Fibroblast of skin of left biceps (primary cell): ENCODE measurements at regions not wholly inside any gene's neighbourhood (a gene's known extent, or its start where the extent isn't known, plus 50 kb on each side); places are given as distances from the start of the nearest gene placed in this dataset.
"Not testable (repeated sequence)": the region's sequence is repeated elsewhere in the genome, so short reads cannot be mapped to it uniquely, and the experiment has no call there.

ENCODE experiments used
- DNase-seq, 2 experiments: peaks; one replicate each; pipeline ENCODE4 v3.0.0-alpha.2; 2013; ENCODE audit warnings: low read depth in 2 of 2

DNA sequence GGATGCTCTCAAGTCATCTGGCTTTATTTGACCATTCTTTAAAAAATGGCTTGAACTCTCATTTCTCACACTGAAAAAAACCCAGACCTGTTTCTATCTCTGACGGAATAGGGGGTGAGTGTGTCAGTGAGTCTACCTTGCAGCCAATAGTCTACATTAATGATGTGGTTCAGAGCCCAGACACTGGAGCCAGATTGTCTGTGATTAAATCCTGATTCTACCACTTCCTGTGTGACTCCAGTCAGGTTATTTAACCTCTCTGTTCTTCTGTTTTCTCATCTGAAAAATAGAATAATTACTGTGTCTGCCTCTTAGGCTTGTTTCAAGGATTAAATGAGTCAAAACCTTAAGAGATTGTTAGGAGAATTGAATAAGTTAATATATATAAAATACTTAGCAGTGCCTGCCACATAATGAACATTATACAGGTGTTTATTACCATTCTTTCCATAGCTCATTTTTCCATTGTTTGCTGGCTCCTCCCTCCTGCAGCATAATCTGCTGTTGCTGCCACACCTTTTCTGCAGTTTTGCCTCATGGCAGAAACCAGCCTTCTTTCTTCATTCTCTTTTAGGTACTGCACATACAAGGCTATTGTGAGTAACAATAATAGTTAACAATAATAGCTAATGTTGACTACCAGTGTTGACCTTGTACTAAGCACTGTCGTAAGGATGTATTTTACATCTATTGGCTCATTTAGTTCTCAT is 157.6 kb upstream of the IVNS1ABP start:
- no peak for DNase-seq

DNA sequence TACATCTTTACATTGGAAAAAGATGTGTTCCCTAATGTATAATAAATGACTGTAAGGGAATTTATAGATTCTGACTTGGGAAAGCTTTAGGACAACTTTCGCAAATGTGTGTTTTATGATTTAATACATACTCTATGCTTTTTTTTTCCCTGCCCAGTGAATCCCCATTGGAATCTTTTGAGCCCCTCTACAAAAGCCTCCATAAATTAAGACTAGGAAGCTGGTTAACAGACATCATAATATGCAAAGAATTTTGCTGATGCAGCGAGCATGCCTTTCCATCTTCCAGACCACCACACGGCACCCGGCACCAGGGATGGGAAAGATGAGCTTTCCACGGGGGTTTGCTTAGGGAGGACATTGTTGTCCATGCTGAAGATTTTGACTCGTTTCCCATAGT is 156.1 kb upstream of the IVNS1ABP start:
- peak; percentile 26 to 29 for DNase-seq

DNA sequence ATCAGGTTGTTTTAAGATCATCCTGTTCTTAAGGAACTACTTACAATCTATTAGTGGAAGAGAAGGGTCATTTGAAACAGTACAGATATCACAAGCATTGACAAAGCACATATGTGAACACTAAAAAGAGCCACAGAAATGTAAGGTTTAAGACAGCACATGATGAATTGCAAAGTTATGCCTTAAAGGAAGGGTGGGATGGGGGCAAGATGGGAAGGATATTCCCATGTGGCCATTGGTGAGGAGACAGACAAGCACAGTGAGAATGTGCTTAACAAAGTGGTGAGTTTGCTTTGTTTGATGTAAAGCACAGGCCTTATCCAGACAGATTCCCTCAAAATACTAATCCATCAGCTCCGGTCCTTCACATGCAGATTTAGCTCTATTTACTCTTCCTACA is 151.6 kb upstream of the IVNS1ABP start:
- peak; percentile 24 to 42 for DNase-seq

DNA sequence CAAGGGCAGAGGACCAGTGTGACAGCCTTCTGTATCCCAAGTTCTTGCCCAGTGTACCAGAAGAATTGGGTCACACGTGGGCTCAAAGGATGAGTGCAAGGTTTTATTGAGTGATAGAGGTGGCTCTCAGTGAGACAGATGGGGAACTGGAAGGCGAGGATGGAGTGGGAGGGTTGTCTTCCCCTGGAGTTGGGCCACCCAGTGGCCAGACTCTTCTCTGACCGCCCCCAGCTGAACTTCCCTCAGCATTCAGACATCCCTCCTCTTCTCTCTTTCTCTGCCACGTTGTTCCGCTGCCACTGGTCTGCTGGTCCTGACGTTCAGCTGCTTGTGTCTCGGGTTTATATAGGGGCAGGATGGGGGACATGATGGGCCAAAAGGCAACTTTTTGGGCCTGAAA is 150.1 kb upstream of the IVNS1ABP start:
- DNase-seq: no peak

DNA sequence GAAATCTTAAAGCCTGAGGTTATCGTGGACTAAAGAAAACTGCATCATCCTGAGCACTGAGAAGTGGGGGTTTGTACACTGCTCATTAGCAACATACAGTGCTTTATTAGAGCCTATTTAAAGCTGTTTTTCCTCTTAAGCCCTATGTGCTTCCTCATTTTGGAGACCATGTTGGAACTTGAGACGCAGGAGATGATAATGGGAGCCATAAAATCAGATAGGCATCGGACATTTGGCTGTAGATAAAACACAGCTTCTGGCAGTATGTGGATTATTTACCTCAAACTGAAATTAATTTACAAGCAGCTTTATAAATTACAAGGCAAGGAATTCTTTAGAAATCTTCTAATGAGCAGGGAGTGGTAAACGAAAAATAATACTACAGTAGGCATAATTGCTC is 147.7 kb upstream of the IVNS1ABP start:
- DNase-seq: no peak

DNA sequence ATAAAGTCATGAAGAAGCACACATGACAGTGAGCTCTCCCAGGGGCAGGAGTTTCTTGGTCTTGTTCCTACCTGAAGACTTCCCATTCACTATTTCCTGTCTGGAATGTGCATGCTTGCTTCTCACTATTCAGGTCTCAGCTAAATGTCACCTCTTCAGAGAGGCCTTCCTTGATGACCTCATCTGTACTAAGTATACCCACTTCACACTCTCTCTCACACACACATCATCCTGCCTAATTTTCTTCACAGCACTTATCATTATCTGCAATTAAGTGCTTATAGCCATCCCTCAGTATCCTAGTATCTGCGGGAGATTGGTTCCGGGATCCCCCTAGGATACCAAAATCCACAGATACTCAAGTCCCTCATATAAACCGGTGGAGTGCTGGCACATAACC is 146.4 kb upstream of the IVNS1ABP start:
- DNase-seq: no peak

DNA sequence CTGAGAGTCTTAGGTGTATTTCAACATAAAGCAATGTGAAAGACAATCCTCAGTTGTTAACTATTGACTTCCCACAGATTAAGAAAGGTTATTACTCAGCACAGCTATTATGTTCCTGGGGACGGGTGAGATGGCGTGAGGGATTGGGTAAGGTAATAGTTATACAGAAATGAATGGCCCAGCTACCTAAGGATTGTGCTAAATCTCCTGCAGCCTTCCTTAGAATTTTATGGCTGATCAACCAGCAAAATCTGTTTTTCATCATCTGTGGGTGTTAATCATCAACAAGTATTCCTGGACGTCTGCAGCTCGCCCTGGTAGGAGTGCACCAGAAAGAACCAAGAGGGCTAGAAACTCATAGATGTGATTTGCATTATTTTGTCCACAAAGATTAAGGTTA is 146.0 kb upstream of the IVNS1ABP start:
- DNase-seq: no peak

DNA sequence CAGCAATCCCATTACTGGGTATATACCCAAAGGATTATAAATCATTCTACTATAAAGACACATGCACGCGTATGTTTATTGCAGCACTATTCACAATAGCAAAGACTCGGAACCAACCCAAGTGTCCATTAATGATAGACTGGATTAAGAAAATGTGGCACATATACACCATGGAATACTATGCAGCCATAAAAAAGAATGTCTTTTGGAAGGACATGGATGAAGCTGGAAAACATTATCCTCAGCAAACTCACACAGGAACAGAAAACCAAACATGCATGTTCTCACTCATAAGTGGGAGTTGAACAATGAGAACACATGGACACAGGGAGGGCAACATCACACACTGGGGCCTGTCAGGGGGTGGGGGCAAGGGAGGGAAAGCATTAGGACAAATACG is 143.7 kb upstream of the IVNS1ABP start:
- not testable (repeated sequence) for DNase-seq

DNA sequence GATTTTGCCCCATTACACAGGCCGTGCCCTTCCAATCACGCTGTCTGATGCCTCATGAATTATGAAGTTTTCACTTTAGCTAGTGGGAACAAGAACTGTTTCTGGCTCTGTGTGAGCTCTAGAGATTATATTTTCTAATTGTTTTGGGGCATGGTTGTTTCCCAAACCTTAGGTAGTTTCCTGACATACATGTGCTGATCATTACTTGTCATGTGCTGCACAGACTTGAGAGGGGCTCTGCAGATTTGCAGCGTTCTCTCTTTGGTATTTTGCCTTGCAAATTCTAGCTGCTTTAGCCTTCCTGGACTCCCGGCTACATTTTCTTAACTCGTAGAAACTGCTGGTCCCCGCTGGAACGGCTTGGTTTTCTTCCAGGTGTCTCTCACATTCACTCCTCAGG is 142.1 kb upstream of the IVNS1ABP start:
- DNase-seq: no peak

DNA sequence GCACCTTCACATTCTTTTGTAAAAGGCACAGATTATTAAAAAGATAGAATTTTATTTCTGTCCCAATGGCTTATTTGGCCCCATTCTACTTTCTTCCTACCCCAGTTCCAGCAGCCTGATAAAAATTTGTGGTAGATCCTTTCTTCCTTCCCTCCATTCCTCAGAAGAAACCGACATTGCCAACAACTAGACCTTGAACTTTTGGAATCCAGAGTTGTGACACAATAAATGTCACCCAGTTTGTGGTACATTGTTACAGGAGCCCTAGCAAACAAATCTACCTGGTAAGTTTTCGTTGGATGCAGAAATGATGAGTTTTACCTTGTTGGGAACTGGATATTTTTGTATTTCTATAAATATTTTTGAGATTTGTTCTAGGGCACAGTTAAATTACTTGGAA is 141.6 kb upstream of the IVNS1ABP start:
- no peak for DNase-seq

DNA sequence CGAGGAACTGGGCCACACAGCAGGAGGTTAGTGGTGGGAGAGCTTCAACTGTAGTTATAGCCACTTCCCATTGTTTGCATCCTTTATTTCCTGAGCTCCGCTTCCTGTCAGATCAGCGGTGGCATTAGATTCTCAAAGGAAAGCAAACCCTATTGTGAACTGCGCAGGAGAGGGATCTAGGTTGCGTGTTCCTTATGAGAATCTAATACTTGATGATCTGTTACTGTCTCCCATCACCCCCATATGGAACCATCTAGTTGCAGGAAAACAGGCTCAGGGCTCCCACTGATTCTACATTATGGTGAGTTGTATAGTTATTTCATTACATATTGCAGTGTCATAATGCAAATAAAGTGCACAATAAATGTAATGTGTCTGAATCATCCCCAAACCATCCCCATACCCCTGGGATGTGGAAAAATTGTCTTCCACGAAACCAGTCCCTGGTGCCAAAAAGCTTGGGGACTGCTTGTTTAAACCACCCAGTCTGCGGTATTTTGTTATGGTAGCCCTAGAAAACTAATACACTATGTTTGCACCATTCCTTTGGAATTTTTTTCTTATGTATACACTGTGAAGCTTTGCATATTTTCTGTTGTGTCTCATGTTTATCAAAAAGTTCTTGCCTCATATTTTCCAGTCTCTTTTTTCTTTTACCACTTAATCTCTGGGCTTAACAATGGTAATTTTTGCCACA is 136.6 kb upstream of the IVNS1ABP start:
- DNase-seq: peak; percentile 93 to 94

DNA sequence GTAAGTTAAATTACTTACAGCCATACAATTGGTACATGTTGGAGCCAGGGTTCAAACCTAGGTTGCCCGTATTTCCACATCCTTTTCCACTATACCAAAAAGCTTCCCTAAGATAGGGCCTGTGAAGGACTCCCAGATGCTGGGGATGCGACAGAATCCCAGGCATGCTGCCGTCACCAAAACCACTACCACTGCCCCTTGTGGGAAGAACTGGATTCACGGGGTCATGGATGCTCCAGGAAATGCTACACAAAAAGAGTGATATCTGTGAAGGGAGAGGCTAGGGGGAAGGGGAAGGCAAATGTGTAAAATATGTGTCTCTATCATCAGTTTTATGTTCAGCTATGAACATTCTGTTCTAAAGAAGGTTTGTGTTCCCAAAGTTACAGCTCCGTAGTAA is 133.9 kb upstream of the IVNS1ABP start:
- no peak for DNase-seq

DNA sequence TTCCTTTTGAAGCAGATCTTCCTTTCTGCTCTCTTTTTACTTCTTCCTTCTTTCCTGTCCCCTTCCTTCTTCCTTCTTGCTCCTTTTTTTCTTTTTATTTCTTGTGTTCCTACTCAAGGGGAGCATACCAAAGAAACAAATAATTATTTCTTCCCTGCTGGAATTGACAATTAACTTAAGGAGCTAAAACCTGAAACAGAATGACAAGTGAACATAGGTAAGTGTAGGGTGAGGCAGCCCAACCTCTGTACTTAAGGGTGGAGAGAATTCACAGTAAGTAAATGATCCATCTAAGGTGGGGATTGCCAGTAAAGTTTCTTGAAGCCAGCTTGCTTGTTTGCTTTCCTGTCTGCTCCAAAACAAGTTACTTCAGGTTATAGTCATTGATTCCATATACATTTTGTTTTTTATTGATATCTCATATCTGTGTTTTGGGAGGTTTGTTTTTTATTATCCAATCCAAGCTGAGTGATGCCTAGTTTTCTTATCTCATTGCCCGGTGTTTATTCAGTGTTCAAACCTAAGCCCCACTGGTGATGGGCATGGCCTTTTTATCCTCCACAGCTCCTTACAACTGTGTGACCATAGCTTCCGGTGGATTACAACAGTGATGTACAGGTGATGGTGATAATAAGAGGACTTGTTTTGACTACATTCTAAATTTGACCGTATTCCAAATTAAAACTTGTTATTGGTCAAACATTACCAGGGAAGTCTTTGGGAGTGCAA is 133.2 kb upstream of the IVNS1ABP start:
- no peak for DNase-seq

DNA sequence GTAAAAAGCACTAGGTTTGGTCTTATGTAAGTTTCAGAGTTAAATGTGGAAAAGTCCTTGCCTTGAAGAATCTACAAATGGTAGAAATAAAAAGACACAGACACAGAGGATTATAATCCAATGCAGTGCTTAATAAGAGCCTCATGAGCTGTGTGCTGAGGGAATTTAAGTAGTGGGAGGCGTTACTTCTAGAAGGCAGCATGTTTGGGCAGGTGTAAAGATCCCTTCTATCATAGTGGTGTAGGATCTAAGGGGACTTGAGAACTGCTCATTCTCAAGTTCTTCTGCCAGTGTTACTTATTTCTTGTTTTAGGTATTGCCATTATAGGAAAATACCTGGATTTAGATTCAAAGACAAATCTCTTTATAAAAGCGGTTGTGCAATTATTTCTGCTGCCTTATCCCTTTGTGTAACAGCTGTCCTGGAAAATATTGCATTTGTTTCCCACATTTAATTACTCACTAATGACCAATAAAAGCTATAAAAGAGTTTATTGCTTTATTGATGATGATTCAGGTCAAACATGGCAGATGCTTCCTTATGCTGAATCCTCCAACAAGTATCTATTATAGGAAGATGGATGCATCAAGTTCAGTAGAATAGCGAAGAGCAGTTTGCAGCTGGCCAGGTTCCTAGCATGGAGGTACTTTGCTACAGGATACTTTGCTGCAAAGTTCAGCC is 132.5 kb upstream of the IVNS1ABP start:
- no peak for DNase-seq

DNA sequence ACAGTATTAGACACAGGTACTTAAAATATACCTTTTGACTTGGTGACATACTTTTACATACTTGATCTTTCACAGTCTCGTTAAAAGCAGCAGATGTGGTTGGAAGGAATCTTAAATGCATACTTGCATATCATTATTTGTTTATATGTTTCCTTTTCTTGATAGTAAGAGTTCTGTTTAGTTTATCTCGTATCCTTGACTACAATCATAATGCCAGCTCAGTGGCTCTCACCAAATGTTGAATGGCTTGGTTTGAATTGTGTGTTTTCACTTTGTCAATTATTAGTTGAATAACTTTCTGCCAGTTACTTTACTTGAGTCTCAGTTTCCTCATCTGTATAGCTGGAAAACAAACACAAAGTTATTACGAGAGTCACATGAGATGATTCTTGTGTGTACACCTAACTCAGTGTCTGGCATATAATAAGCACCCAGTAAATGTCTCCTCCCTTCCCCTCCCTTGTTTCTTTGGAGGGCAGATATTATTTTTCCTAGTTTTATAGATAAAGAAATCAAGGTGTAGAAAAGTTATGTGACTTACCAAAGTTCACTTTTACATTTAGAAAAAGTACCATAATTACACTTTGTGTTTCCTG is 131.6 kb upstream of the IVNS1ABP start:
- DNase-seq: no peak

DNA sequence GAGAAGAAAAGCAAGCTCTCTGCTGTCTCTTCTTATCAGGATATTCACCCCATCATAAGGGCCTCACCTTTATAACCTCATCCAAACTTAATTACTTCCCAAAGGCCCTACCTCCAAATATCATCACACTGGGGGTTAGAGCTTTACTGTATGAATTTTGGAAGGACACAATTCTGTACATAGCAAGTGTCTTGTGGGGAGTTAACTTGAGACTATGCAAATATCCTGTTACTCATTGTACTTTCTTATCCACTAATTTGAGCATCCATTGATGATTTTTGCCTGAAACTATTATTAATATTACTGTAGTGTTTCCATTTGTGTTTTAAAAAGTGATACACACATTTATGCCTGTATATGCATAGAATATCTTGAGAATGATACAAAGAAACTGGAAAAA is 129.1 kb upstream of the IVNS1ABP start:
- no peak for DNase-seq

DNA sequence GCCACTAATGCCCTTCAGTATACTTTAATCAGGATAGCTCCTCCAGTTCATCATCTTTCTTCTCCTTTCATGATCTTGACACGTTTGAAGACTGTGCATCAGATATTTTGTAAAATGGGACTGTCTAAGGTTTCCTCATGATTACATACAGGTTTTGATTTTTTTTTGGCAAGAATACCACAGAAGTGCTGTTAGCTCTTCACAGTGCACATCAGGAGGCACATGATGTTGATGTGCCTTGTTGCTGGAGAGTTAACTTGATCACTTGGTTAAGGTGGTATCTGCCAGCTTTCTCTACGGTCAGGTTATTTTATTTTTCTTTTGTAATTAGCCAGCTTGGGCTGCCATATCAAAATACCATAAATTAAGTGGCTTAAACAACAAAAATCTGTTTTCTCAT is 128.6 kb upstream of the IVNS1ABP start:
- no peak for DNase-seq

DNA sequence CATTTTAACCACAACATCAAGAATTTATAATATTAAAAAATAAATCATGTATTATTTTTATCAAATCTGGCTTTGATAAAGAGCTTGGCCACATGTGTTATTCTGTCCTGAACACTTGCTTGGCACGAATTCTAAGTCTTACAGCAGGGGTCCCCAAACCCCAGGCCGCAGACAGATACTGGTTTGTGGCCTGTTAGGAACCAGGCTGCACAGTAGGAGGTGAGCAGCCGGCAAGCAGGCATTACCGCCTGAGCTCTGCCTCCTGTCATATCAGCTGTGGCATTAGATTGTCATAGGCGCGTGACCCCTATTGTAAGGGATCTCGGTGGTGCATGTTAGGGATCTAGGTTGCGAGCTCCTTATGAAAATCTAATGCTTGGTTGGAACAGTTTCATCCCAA is 127.6 kb upstream of the IVNS1ABP start:
- no peak for DNase-seq

DNA sequence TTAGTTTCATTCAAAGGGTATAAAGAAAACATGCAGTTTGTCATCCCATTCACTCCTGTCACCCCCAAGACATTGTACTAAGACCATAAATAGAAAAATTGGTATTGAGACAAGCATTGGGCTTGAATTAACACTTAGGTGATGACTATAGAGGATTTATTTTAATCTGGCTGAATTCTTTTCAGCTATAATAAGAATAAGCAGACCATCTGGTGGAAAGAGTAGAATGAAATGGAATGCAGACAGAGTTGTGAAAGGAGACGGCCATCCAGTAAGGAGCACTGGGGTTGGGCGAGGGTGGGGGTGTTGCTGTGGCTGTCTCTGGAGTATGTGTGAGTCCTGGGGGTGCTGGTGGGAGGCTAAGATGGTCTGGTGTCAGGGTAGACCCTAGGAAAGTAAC is 125.0 kb upstream of the IVNS1ABP start:
- peak; percentile 74 to 83 for DNase-seq

DNA sequence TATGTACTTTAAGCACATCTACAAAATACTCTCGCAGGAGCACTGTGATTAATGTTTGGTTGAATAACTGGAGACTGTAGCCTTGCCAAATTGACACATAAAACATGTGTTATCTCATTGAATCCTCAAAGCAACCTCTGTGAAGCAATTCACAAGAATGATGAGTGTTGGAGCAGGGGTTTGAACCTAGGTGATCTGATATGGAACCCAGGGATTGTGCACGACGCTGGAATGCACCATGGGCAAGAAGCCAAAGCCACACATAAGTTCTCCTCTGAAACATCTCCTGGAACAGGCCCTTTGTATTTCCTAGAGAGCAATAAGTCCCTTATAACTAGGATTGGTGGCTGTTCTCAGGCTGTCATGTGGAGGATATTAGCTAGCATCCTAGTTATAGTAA is 124.6 kb upstream of the IVNS1ABP start:
- peak; percentile 85 to 88 for DNase-seq

DNA sequence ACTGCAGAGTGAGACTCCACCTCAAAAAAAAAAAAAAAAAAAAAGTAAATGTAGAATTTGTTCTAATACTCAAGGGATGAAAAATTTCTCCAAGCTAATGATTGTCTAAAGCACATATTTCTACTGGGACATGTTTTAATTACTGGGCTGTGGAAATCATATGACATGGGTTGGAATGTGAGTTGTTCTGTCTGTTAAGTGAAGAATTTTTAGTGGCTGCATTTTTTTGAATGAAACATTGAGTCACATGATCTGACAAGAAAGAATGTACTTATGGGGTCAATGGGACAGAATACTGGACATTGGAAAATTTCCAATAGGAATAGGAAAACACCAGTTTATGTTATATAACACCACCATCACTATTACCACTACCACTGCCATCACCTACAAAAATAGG is 123.8 kb upstream of the IVNS1ABP start:
- peak in 1 of 2 experiments; percentile 49 for DNase-seq
